Neural cell (in vitro differentiated cells): ENCODE measurements at regions not wholly inside any gene's neighbourhood (a gene's known extent, or its start where the extent isn't known, plus 50 kb on each side); places are given as distances from the start of the nearest gene placed in this dataset.

Source experiments
- H2AFZ ChIP-seq: fragments of 200-600, 300-800 bp; sonication (generic), shearing (Covaris generic); 2 replicates; pipeline ENCODE4 v1.6.0; 2014; ENCODE audit warnings: low read depth, mild to moderate bottlenecking, antibody characterized with exemption, low read length, moderate library complexity
- H3F3A ChIP-seq: fragments of 200-600 bp; shearing (Covaris generic); 2 replicates; pipeline ENCODE4 v1.6.1; 2016; ENCODE audit warnings: mild to moderate bottlenecking, moderate library complexity, mixed read lengths, antibody characterized with exemption, low read length; ENCODE audit not compliant: insufficient read depth, poor library complexity, severe bottlenecking
- H3K27ac ChIP-seq: fragments of 200-600, 300-800 bp; sonication (generic), shearing (Covaris generic); 2 replicates; pipeline ENCODE4 v1.5.1; 2014; ENCODE audit warnings: mild to moderate bottlenecking, low read length, moderate library complexity
- H3K27me3 ChIP-seq: fragments of 300-800, 200-600 bp; sonication (generic), shearing (Covaris generic); 2 replicates; pipeline ENCODE4 v1.6.0; 2014; ENCODE audit warnings: mild to moderate bottlenecking, low read depth, low read length, moderate library complexity; ENCODE audit not compliant: insufficient read depth
- H3K36me3 ChIP-seq: fragments of 300-800, 200-600 bp; sonication (generic), shearing (Covaris generic); 2 replicates; pipeline ENCODE4 v1.5.1; 2014; ENCODE audit warnings: mild to moderate bottlenecking, antibody characterized with exemption, low read length, moderate library complexity; ENCODE audit not compliant: insufficient read depth
- H3K4me2 ChIP-seq: fragments of 300-800, 200-600 bp; sonication (generic), shearing (Covaris generic); 2 replicates; pipeline ENCODE4 v1.6.0; 2014; ENCODE audit warnings: mild to moderate bottlenecking, low read length
- H3K4me3 ChIP-seq: fragments of 300-800, 200-600 bp; sonication (generic), shearing (Covaris generic); 2 replicates; pipeline ENCODE4 v1.5.1; 2014; ENCODE audit warnings: mild to moderate bottlenecking, low read length, moderate library complexity
- H3K79me2 ChIP-seq: fragments of 200-600 bp; shearing (Covaris generic); replicated peaks from 2 replicates; pipeline ENCODE4 v1.6.0; 2014; ENCODE audit warnings: mild to moderate bottlenecking, low read length, moderate library complexity; ENCODE audit not compliant: insufficient read depth
- H3K9ac ChIP-seq: fragments of 300-800, 200-600 bp; sonication (generic), shearing (Covaris generic); 2 replicates; pipeline ENCODE4 v1.6.1; 2016; ENCODE audit warnings: mild to moderate bottlenecking, low read length, mixed read lengths
- H3K9me2 ChIP-seq: fragments of 200-600 bp; shearing (Covaris generic); 2 replicates; pipeline ENCODE4 v1.6.1; 2016; ENCODE audit warnings: mild to moderate bottlenecking, low read length, mixed read lengths; ENCODE audit not compliant: insufficient read depth
- H3K9me3 ChIP-seq: fragments of 200-600, 300-800 bp; sonication (generic), shearing (Covaris generic); 2 replicates; pipeline ENCODE4 v1.6.1; 2016; ENCODE audit warnings: mild to moderate bottlenecking, mixed run types, low read length, moderate library complexity, mixed read lengths
- H4K20me1 ChIP-seq: fragments of 200-600 bp; shearing (Covaris generic); 2 replicates; pipeline ENCODE4 v1.6.1; 2016; ENCODE audit warnings: mild to moderate bottlenecking, mixed run types; ENCODE audit not compliant: insufficient read depth
- EP300 ChIP-seq: fragments of 450-650 bp; conservative IDR thresholded peaks from 2 replicates; pipeline ENCODE4 v1.6.1; 2014; ENCODE audit warnings: antibody characterized with exemption, mild to moderate bottlenecking, moderate library complexity; ENCODE audit not compliant: poor library complexity, severe bottlenecking
- EZH2 ChIP-seq: fragments of 200-600, 300-800 bp; shearing (Covaris generic), sonication (generic); IDR thresholded peaks from 2 replicates; pipeline ENCODE4 v1.6.1; 2014; ENCODE audit warnings: antibody characterized with exemption, low read length, borderline replicate concordance, mild to moderate bottlenecking; ENCODE audit not compliant: insufficient read depth, poor library complexity, severe bottlenecking
- MXI1 ChIP-seq: fragments of 450-650 bp; conservative IDR thresholded peaks from 2 replicates; pipeline ENCODE4 v1.6.1; 2014; ENCODE audit warnings: antibody characterized with exemption, mild to moderate bottlenecking; ENCODE audit not compliant: poor library complexity, severe bottlenecking
- POLR2AphosphoS5 ChIP-seq: IDR thresholded peaks from 2 replicates; pipeline ENCODE4 v1.6.1; 2012
- RAD21 ChIP-seq: fragments of 450-650 bp; conservative IDR thresholded peaks from 2 replicates; pipeline ENCODE4 v1.6.1; 2014; ENCODE audit warnings: antibody characterized with exemption, mild to moderate bottlenecking, moderate library complexity
- REST ChIP-seq: IDR thresholded peaks from 2 replicates; pipeline ENCODE4 v1.6.1; 2012; ENCODE audit warnings: borderline replicate concordance
- SMC3 ChIP-seq: fragments of 450-650 bp; conservative IDR thresholded peaks from 2 replicates; pipeline ENCODE4 v1.6.1; 2014; ENCODE audit warnings: antibody characterized with exemption, mild to moderate bottlenecking, moderate library complexity; ENCODE audit not compliant: poor library complexity
- TAF1 ChIP-seq: IDR thresholded peaks from 2 replicates; pipeline ENCODE4 v1.6.1; 2012; ENCODE audit warnings: low read depth
- TF ChIP-seq, protein P1 (sequence below): fragments of 450-650 bp; IDR thresholded peaks from 2 replicates; pipeline ENCODE4 v1.5.1; 2014; ENCODE audit warnings: antibody characterized with exemption, mild to moderate bottlenecking, moderate library complexity; ENCODE audit not compliant: poor library complexity, severe bottlenecking

- no peaks in the 10 kb centered on the region for H4K20me1 ChIP-seq
- H3K27me3 ChIP-seq: no peaks in the 10 kb centered on the region
- H3K4me3 ChIP-seq: no peak overlapping the region
- H2AFZ ChIP-seq: no peak overlapping the region
- TF ChIP-seq EP300 (no peak), RAD21 (no peak), POLR2AphosphoS5 (no peak), REST (no peak)
- TF ChIP-seq, protein P1, sequence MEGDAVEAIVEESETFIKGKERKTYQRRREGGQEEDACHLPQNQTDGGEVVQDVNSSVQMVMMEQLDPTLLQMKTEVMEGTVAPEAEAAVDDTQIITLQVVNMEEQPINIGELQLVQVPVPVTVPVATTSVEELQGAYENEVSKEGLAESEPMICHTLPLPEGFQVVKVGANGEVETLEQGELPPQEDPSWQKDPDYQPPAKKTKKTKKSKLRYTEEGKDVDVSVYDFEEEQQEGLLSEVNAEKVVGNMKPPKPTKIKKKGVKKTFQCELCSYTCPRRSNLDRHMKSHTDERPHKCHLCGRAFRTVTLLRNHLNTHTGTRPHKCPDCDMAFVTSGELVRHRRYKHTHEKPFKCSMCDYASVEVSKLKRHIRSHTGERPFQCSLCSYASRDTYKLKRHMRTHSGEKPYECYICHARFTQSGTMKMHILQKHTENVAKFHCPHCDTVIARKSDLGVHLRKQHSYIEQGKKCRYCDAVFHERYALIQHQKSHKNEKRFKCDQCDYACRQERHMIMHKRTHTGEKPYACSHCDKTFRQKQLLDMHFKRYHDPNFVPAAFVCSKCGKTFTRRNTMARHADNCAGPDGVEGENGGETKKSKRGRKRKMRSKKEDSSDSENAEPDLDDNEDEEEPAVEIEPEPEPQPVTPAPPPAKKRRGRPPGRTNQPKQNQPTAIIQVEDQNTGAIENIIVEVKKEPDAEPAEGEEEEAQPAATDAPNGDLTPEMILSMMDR: no peak
- H3K9me2 ChIP-seq: no peaks in the 10 kb centered on the region
- no peaks in the 10 kb centered on the region for H3K9me3 ChIP-seq
- H3K27ac ChIP-seq: no peak overlapping the region
- no peaks in the 10 kb centered on the region for H3K79me2 ChIP-seq
- H3K9ac ChIP-seq: no peak overlapping the region
- H3K36me3 ChIP-seq: no peaks in the 10 kb centered on the region
- H3K4me2 ChIP-seq: no peak overlapping the region
- no peaks in the 10 kb centered on the region for H3F3A ChIP-seq
Measured at GRCh38 chr7:106517508-106517907, 143.4 kb downstream of the CCDC71L start.

- no peaks in the 10 kb centered on the region for H3F3A ChIP-seq
- no peak for TF ChIP-seq MXI1
- no peak for TF ChIP-seq SMC3
- no peak for TF ChIP-seq EP300
- no peak for TF ChIP-seq TAF1
- TF ChIP-seq POLR2AphosphoS5: no peak
- TF ChIP-seq REST: no peak
- no peak for TF ChIP-seq RAD21
- TF ChIP-seq, protein P1: no peak
- no peak for TF ChIP-seq EZH2
- no peak overlapping the region for H2AFZ ChIP-seq
- no peak overlapping the region for H3K9ac ChIP-seq
- no peaks in the 10 kb centered on the region for H3K79me2 ChIP-seq
- no peaks in the 10 kb centered on the region for H3K36me3 ChIP-seq
- H3K9me2 ChIP-seq: no peaks in the 10 kb centered on the region
- H3K4me2 ChIP-seq: no peak overlapping the region
- no peaks in the 10 kb centered on the region for H3K9me3 ChIP-seq
- H3K27ac ChIP-seq: no peak overlapping the region
- H3K27me3 ChIP-seq: no peaks in the 10 kb centered on the region
- no peak overlapping the region for H3K4me3 ChIP-seq
- no peaks in the 10 kb centered on the region for H4K20me1 ChIP-seq
Measured at GRCh38 chr7:106515321-106515720, 145.6 kb downstream of the CCDC71L start.
